Body of pancreas (tissue), 4 donors: ENCODE measurements at regions not wholly inside any gene's neighbourhood (a gene's known extent, or its start where the extent isn't known, plus 50 kb on each side); places are given as distances from the start of the nearest gene placed in this dataset.

ENCODE experiments used
- POLR2A ChIP-seq, 3 donors: fragments of 450-650 bp; IDR thresholded peaks; one replicate each; pipeline ENCODE4 v1.6.1; 2016; ENCODE audit warnings: antibody characterized with exemption in 3 of 3, mild to moderate bottlenecking in 2 of 3
- TF ChIP-seq, protein P1 (sequence below), 7 experiments: fragments of 450-650 bp in 4 of 7; fragments of 200-600 bp in 3 of 7; sonication (generic) in 3 of 7; IDR thresholded peaks; one replicate each; pipeline ENCODE4 v1.5.1; 2016 to 2019; ENCODE audit warnings: antibody characterized with exemption in 7 of 7

- TF ChIP-seq, protein P1, sequence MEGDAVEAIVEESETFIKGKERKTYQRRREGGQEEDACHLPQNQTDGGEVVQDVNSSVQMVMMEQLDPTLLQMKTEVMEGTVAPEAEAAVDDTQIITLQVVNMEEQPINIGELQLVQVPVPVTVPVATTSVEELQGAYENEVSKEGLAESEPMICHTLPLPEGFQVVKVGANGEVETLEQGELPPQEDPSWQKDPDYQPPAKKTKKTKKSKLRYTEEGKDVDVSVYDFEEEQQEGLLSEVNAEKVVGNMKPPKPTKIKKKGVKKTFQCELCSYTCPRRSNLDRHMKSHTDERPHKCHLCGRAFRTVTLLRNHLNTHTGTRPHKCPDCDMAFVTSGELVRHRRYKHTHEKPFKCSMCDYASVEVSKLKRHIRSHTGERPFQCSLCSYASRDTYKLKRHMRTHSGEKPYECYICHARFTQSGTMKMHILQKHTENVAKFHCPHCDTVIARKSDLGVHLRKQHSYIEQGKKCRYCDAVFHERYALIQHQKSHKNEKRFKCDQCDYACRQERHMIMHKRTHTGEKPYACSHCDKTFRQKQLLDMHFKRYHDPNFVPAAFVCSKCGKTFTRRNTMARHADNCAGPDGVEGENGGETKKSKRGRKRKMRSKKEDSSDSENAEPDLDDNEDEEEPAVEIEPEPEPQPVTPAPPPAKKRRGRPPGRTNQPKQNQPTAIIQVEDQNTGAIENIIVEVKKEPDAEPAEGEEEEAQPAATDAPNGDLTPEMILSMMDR (IDR thresholded peaks at IDR 0.05): no peak
- TF ChIP-seq POLR2A (IDR thresholded peaks at IDR 0.05): no peak
Measured at GRCh38 chr12:93081810-93082165, 152.7 kb upstream of the EEA1 start.
